ENCODE measurements at regions not wholly inside any gene's neighbourhood (a gene's known extent, or its start where the extent isn't known, plus 50 kb on each side); places are given as distances from the start of the nearest gene placed in this dataset.

DNA sequence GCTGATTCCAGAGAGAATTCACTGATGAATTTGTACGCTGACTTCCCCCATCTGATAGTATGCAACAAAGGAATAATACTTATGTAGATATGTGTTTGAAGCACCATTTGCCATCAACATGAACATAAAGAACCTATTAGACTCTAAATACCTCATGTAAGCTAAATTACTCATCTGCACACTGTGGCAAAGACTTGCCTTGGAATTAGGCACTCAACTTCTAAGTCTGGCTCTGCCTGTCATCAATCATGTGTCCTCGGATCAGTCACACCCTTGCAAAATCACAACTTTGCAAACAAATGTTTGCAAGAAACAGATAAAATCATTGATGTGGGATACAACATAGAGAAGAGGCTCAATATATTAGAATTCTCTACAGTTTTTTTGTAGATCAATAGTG, 169.9 kb upstream of the LDB2 start:
- H3K9me3 ChIP-seq (replicated peaks; ENCODE audit: control insufficient read depth, insufficient read depth, low read length): no peaks in the 10 kb centered on the region
- H3K9me1 ChIP-seq (replicated peaks; ENCODE audit: control insufficient read depth, extremely low read depth, insufficient read depth, low read length): no peaks in the 10 kb centered on the region
- H4K20me1 ChIP-seq (replicated peaks; ENCODE audit: control insufficient read depth, extremely low read depth, insufficient read depth, low read length): no peaks in the 10 kb centered on the region
- ChIA-PET POLR2A (no interaction called here), CTCF (no interaction called here)
- intact Hi-C loops (cut with micrococcal nuclease) (no loop called here), dilution Hi-C loops (cut with MboI; ENCODE audit: extremely low pct_ligation_motif_present, low sequenced_read_pairs) (no loop called here)
- no peak overlapping the region for H3K27ac ChIP-seq (ENCODE audit: insufficient read depth, low read depth, low read length)
- no peak overlapping the region for H3K4me2 ChIP-seq (ENCODE audit: insufficient read depth, low read length)
- TF ChIP-seq FOS (IDR thresholded peaks at IDR 0.05; ENCODE audit: borderline replicate concordance, insufficient read depth, low read length): no peak
- TF ChIP-seq MYC (IDR thresholded peaks at IDR 0.05; ENCODE audit: low read depth, low read length): no peak
- TF ChIP-seq, protein P1, sequence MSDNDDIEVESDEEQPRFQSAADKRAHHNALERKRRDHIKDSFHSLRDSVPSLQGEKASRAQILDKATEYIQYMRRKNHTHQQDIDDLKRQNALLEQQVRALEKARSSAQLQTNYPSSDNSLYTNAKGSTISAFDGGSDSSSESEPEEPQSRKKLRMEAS (IDR thresholded peaks at IDR 0.05; ENCODE audit: insufficient read depth, insufficient read length): no peak
- TF ChIP-seq POLR2A (IDR thresholded peaks at IDR 0.05; ENCODE audit: low read depth, low read length): no peak
- no peak for TF ChIP-seq JUN (IDR thresholded peaks at IDR 0.05; ENCODE audit: borderline replicate concordance, insufficient read depth, insufficient read length, low read depth)
- TF ChIP-seq GATA2 (IDR thresholded peaks at IDR 0.05; ENCODE audit: insufficient read depth, insufficient read length, low read depth, low read length): no peak
- TF ChIP-seq EZH2 (IDR thresholded peaks at IDR 0.05; ENCODE audit: borderline replicate concordance, low read depth, low read length, severe bottlenecking): no peak
- no peaks in the 10 kb centered on the region for H3K36me3 ChIP-seq (ENCODE audit: control insufficient read depth in 2 of 2, extremely low read depth in 1 of 2, insufficient read depth in 2 of 2, low read length in 2 of 2)
- no peak for DNase-seq (ENCODE audit: low read depth, low spot score)
- no peak for FAIRE-seq
- no TSS peak for BruUV-seq (replicated peaks)
- H3K27me3 ChIP-seq (ENCODE audit: control insufficient read depth in 2 of 2, insufficient read depth in 2 of 2, low read length in 2 of 2): no peaks in the 10 kb centered on the region
- H2AFZ ChIP-seq (ENCODE audit: low read depth, low read length): no peak overlapping the region
- H3K9ac ChIP-seq (replicated peaks; ENCODE audit: extremely low read depth, insufficient read depth, low read length): no peak overlapping the region
- peaks cover 3% of the 10 kb centered on the region for H3K4me1 ChIP-seq (ENCODE audit: control insufficient read depth, extremely low read depth, insufficient read depth, low read length)
- H3K4me3 ChIP-seq (replicated peaks in 1 of 3; ENCODE audit: insufficient read depth in 1 of 3, low read depth in 1 of 3, low read length in 3 of 3): no peak overlapping the region
- H3K79me2 ChIP-seq (ENCODE audit: control insufficient read depth, insufficient read depth, low read length): no peaks in the 10 kb centered on the region

DNA sequence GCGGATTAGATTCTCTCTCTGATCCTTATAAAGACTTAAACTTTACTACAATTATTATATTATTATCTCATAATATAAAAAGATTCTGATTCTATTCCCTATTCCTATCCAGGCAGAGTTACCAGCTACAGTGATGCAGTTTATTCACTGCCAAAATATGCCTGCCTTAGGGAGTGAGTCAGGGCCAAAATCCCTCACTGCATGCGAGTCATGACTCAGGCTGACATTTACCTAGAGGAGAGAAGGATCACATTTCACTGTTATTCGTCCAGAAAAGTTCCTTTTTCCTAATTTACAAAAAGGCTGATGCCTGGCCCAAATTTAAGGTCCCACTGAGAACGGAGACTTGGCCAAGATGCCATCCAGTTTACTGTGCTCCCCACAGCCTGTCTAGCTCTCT, 168.5 kb upstream of the LDB2 start:
- H3K4me2 ChIP-seq (ENCODE audit: insufficient read depth, low read length): no peak overlapping the region
- H2AFZ ChIP-seq (ENCODE audit: low read depth, low read length): peak overlapping the region; percentile 27
- BruUV-seq (replicated peaks): no TSS peak
- H3K79me2 ChIP-seq (ENCODE audit: control insufficient read depth, insufficient read depth, low read length): no peaks in the 10 kb centered on the region
- no peak overlapping the region for H3K27ac ChIP-seq (ENCODE audit: insufficient read depth, low read depth, low read length)
- H4K20me1 ChIP-seq (replicated peaks; ENCODE audit: control insufficient read depth, extremely low read depth, insufficient read depth, low read length): no peaks in the 10 kb centered on the region
- DNase-seq (ENCODE audit: low read depth, low spot score): peak; percentile 22
- ChIA-PET CTCF (interaction anchor here (0.7 to 1.3 kb wide), 4 partner anchors 28 to 240 kb away, joined by 3 to 6 read pairs (median 4); no protein-coding TSS in a partner anchor), POLR2A (no interaction called here)
- H3K36me3 ChIP-seq (ENCODE audit: control insufficient read depth in 2 of 2, extremely low read depth in 1 of 2, insufficient read depth in 2 of 2, low read length in 2 of 2): no peaks in the 10 kb centered on the region
- H3K4me3 ChIP-seq (replicated peaks in 1 of 3; ENCODE audit: insufficient read depth in 1 of 3, low read depth in 1 of 3, low read length in 3 of 3): no peak overlapping the region
- no peaks in the 10 kb centered on the region for H3K27me3 ChIP-seq (ENCODE audit: control insufficient read depth in 2 of 2, insufficient read depth in 2 of 2, low read length in 2 of 2)
- no peak overlapping the region for H3K9ac ChIP-seq (replicated peaks; ENCODE audit: extremely low read depth, insufficient read depth, low read length)
- peak; percentile 47 for FAIRE-seq
- H3K9me1 ChIP-seq (replicated peaks; ENCODE audit: control insufficient read depth, extremely low read depth, insufficient read depth, low read length): no peaks in the 10 kb centered on the region
- TF ChIP-seq, protein P2, sequence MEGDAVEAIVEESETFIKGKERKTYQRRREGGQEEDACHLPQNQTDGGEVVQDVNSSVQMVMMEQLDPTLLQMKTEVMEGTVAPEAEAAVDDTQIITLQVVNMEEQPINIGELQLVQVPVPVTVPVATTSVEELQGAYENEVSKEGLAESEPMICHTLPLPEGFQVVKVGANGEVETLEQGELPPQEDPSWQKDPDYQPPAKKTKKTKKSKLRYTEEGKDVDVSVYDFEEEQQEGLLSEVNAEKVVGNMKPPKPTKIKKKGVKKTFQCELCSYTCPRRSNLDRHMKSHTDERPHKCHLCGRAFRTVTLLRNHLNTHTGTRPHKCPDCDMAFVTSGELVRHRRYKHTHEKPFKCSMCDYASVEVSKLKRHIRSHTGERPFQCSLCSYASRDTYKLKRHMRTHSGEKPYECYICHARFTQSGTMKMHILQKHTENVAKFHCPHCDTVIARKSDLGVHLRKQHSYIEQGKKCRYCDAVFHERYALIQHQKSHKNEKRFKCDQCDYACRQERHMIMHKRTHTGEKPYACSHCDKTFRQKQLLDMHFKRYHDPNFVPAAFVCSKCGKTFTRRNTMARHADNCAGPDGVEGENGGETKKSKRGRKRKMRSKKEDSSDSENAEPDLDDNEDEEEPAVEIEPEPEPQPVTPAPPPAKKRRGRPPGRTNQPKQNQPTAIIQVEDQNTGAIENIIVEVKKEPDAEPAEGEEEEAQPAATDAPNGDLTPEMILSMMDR (IDR thresholded peaks at IDR 0.05; ENCODE audit: extremely low read depth in 1 of 2, insufficient read depth in 1 of 2, low read depth in 1 of 2, low read length in 2 of 2): no peak
- TF ChIP-seq JUN (IDR thresholded peaks at IDR 0.05; ENCODE audit: borderline replicate concordance, insufficient read depth, insufficient read length, low read depth) (peak; percentile 33), FOS (IDR thresholded peaks at IDR 0.05; ENCODE audit: borderline replicate concordance, insufficient read depth, low read length) (peak; percentile 58)
- dilution Hi-C loops (cut with MboI; ENCODE audit: extremely low pct_ligation_motif_present, low sequenced_read_pairs): no loop called here
- H3K9me3 ChIP-seq (replicated peaks; ENCODE audit: control insufficient read depth, insufficient read depth, low read length): no peaks in the 10 kb centered on the region
- intact Hi-C loops (cut with micrococcal nuclease): no loop called here
- H3K4me1 ChIP-seq (ENCODE audit: control insufficient read depth, extremely low read depth, insufficient read depth, low read length): no peaks in the 10 kb centered on the region
